ENCODE measurements at regions not wholly inside any gene's neighbourhood (a gene's known extent, or its start where the extent isn't known, plus 50 kb on each side); places are given as distances from the start of the nearest gene placed in this dataset.

GRCh38 chr6:156395276-156395675 is 381.9 kb upstream of the ARID1B start:
- TF ChIP-seq GABPA (IDR thresholded peaks at IDR 0.05; ENCODE audit: low read depth) (no peak), CTCF (IDR thresholded peaks at IDR 0.05; ENCODE audit: insufficient read depth, low read length) (no peak), SPI1 (IDR thresholded peaks at IDR 0.05; ENCODE audit: borderline replicate concordance, low read depth) (no peak), REST (IDR thresholded peaks at IDR 0.05; ENCODE audit: insufficient replicate concordance, low read depth) (no peak), POLR2AphosphoS5 (IDR thresholded peaks at IDR 0.05; ENCODE audit: low read depth) (no peak)
- DNase-seq (ENCODE audit: low read depth in 1 of 2, low spot score in 1 of 2) = no peak
- no peak overlapping the region for H3K4me3 ChIP-seq (replicated peaks; ENCODE audit: insufficient read depth, low read length)
- H3K27me3 ChIP-seq (ENCODE audit: insufficient read depth, poor library complexity, severe bottlenecking) = no peaks in the 10 kb centered on the region
- no peak overlapping the region for H3K27ac ChIP-seq (replicated peaks)

DNA sequence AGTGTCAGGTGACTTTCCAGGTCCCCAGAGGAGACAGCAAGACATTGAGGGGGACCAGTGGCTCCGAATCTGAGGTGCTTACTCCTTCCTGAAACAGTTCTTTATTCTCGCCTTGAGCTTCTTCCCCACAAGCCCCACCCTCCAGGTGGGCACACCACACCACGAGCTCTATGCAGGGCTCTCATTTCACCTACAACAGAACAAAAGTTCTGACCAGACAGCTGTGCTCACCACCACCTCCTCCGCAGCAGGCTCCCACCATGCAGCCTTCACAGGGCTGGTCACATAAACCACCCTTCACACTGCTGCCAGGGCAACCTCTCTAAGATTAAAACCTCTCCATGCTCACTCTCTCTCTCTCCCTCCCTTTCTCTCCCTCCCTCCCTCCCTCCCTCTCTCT is 384.5 kb upstream of the ARID1B start:
- no peak overlapping the region for H3K27ac ChIP-seq (replicated peaks)
- no peak for DNase-seq (ENCODE audit: low read depth in 1 of 2, low spot score in 1 of 2)
- no peaks in the 10 kb centered on the region for H3K27me3 ChIP-seq (ENCODE audit: insufficient read depth, poor library complexity, severe bottlenecking)
- TF ChIP-seq REST (IDR thresholded peaks at IDR 0.05; ENCODE audit: insufficient replicate concordance, low read depth) (no peak), SPI1 (IDR thresholded peaks at IDR 0.05; ENCODE audit: borderline replicate concordance, low read depth) (no peak), GABPA (IDR thresholded peaks at IDR 0.05; ENCODE audit: low read depth) (no peak), POLR2AphosphoS5 (IDR thresholded peaks at IDR 0.05; ENCODE audit: low read depth) (no peak), CTCF (IDR thresholded peaks at IDR 0.05; ENCODE audit: insufficient read depth, low read length) (no peak)
- no peak overlapping the region for H3K4me3 ChIP-seq (replicated peaks; ENCODE audit: insufficient read depth, low read length)

DNA sequence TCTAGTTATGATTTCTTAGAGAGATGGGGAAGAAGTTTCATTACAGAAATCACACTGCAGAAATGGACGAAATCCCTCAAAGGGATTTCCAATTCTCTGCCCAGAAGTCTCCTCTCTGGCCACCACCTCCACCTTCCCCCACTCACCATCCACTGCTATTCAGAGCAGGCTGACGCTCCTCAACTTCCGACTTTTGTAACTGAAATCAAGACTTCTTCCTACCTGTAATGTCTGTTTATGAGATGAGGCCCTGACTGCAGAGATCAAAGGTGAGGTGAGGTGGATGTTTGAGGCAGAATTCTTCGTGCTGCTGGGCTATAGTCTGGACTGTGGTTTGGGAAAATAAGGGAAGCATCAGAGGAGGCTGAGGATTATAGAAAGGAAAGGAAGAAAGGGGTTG is 385.2 kb upstream of the ARID1B start:
- H3K27ac ChIP-seq (replicated peaks) = no peak overlapping the region
- no peak for TF ChIP-seq GABPA (IDR thresholded peaks at IDR 0.05; ENCODE audit: low read depth)
- no peak for TF ChIP-seq POLR2AphosphoS5 (IDR thresholded peaks at IDR 0.05; ENCODE audit: low read depth)
- no peak for TF ChIP-seq REST (IDR thresholded peaks at IDR 0.05; ENCODE audit: insufficient replicate concordance, low read depth)
- no peak for TF ChIP-seq SPI1 (IDR thresholded peaks at IDR 0.05; ENCODE audit: borderline replicate concordance, low read depth)
- no peak for TF ChIP-seq CTCF (IDR thresholded peaks at IDR 0.05; ENCODE audit: insufficient read depth, low read length)
- no peaks in the 10 kb centered on the region for H3K27me3 ChIP-seq (ENCODE audit: insufficient read depth, poor library complexity, severe bottlenecking)
- DNase-seq (ENCODE audit: low read depth in 1 of 2, low spot score in 1 of 2) = no peak
- no peak overlapping the region for H3K4me3 ChIP-seq (replicated peaks; ENCODE audit: insufficient read depth, low read length)
